ENCODE measurements at regions not wholly inside any gene's neighbourhood (a gene's known extent, or its start where the extent isn't known, plus 50 kb on each side); places are given as distances from the start of the nearest gene placed in this dataset.

GRCh38 chr1:199152676-199153075 is 513.8 kb downstream of the PTPRC start:
- no peak for DNase-seq (ENCODE audit: low read depth in 3 of 3, low spot score in 1 of 3)

GRCh38 chr1:199155166-199156019 is 516.6 kb downstream of the PTPRC start:
- DNase-seq (ENCODE audit: low read depth in 3 of 3, low spot score in 1 of 3): no peak

GRCh38 chr1:199157494-199157893 is 518.7 kb downstream of the PTPRC start:
- no peak for DNase-seq (ENCODE audit: low read depth in 3 of 3, low spot score in 1 of 3)

- no peak for DNase-seq (ENCODE audit: low read depth in 3 of 3, low spot score in 1 of 3)
Measured at GRCh38 chr1:199160521-199161318, 521.9 kb downstream of the PTPRC start.

GRCh38 chr1:199161319-199161680 is 522.5 kb downstream of the PTPRC start:
- no peak for DNase-seq (ENCODE audit: low read depth in 3 of 3, low spot score in 1 of 3)

GRCh38 chr1:199161766-199162303 is 523.0 kb downstream of the PTPRC start:
- DNase-seq (ENCODE audit: low read depth in 3 of 3, low spot score in 1 of 3): no peak

GRCh38 chr1:199163267-199163666 is 524.4 kb downstream of the PTPRC start:
- no peak for DNase-seq (ENCODE audit: low read depth in 3 of 3, low spot score in 1 of 3)

GRCh38 chr1:199163670-199164069 is 524.8 kb downstream of the PTPRC start:
- no peak for DNase-seq (ENCODE audit: low read depth in 3 of 3, low spot score in 1 of 3)

GRCh38 chr1:199167460-199167859 is 528.6 kb downstream of the PTPRC start:
- no peak for DNase-seq (ENCODE audit: low read depth in 3 of 3, low spot score in 1 of 3)

- no peak for DNase-seq (ENCODE audit: low read depth in 3 of 3, low spot score in 1 of 3)
Measured at GRCh38 chr1:199168888-199169585, 530.2 kb downstream of the PTPRC start.

GRCh38 chr1:199170711-199171110 is 531.9 kb downstream of the PTPRC start:
- no peak for DNase-seq (ENCODE audit: low read depth in 3 of 3, low spot score in 1 of 3)

- DNase-seq (ENCODE audit: low read depth in 3 of 3, low spot score in 1 of 3): no peak
Measured at GRCh38 chr1:199172171-199173124, 533.6 kb downstream of the PTPRC start.

GRCh38 chr1:199173356-199173755 is 534.5 kb downstream of the PTPRC start:
- DNase-seq (ENCODE audit: low read depth in 3 of 3, low spot score in 1 of 3): no peak

- DNase-seq (ENCODE audit: low read depth in 3 of 3, low spot score in 1 of 3): no peak
Measured at GRCh38 chr1:199174336-199174735, 535.5 kb downstream of the PTPRC start.

GRCh38 chr1:199176713-199177112 is 537.9 kb downstream of the PTPRC start:
- no peak for DNase-seq (ENCODE audit: low read depth in 3 of 3, low spot score in 1 of 3)

- DNase-seq (ENCODE audit: low read depth in 3 of 3, low spot score in 1 of 3): no peak
Measured at GRCh38 chr1:199177241-199177640, 538.4 kb downstream of the PTPRC start.

- no peak for DNase-seq (ENCODE audit: low read depth in 3 of 3, low spot score in 1 of 3)
Measured at GRCh38 chr1:199178646-199179045, 539.8 kb downstream of the PTPRC start.

- no peak for DNase-seq (ENCODE audit: low read depth in 3 of 3, low spot score in 1 of 3)
Measured at GRCh38 chr1:199182186-199182843, 543.5 kb downstream of the PTPRC start.

- no peak for DNase-seq (ENCODE audit: low read depth in 3 of 3, low spot score in 1 of 3)
Measured at GRCh38 chr1:199184180-199184579, 545.3 kb downstream of the PTPRC start.

- no peak for DNase-seq (ENCODE audit: low read depth in 3 of 3, low spot score in 1 of 3)
Measured at GRCh38 chr1:199194862-199195261, 556.0 kb downstream of the PTPRC start.

Data from stimulated activated CD4-positive, alpha-beta T cell treated with anti-CD3 and anti-CD28 coated beads, TNF-alpha, amount 100 ng/mL, for 1 hour (primary cell).